HG03432 (cell line): ENCODE measurements at regions not wholly inside any gene's neighbourhood (a gene's known extent, or its start where the extent isn't known, plus 50 kb on each side); places are given as distances from the start of the nearest gene placed in this dataset.
"Not testable (repeated sequence)": the region's sequence is repeated elsewhere in the genome, so short reads cannot be mapped to it uniquely, and the experiment has no call there.

Source experiments
- ATAC-seq: cut with Tn5 transposase; IDR thresholded peaks from one replicate; pipeline ENCODE4 v1.9.1; 2021; ENCODE audit warnings: mild to moderate bottlenecking, moderate library complexity; ENCODE audit not compliant: unreplicated experiment

GRCh38 chr14:105773584-105773983 is 247.2 kb downstream of the TMEM121 start:
- ATAC-seq: no peak

- ATAC-seq: no peak
Observed at GRCh38 chr14:105774001-105774400, 247.6 kb downstream of the TMEM121 start.

DNA sequence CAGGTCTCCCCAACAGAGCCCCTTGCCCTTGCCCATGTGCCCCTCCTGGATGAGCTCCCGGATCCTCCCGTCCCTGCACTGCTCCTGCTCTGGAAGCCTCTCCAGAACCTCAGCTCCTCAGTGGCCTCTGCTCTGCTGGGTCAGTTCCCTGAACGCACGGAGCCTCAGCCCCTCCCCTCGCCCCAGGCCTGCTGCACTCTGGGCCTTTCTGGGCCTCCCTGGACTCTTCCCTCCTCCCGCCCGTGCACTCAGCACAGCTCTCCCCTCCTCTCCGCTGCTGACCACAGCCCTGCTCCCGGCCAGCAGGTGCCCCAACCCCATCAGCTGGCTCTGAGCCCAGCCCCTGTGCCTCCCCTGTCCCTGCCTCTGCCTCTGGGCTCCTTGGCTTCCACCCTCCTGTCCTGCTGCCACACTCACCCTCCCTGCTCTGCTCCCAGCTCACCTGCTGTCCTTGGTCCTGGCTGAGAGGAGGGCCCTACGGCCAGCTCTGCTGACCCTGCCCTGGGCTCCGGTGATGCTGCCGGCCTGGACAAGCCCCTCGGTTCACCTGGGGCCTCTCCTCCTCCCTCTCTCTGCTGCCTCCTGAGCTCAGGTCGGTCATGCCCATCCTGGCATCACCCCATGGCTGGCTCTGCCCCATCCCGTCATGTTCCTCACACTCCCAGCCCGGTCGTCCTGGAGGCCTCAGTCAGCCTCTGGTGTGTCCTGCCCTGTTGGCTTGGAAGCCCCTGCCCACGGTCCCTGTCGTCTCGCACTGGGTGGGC is 248.4 kb downstream of the TMEM121 start:
- not testable (repeated sequence) for ATAC-seq

DNA sequence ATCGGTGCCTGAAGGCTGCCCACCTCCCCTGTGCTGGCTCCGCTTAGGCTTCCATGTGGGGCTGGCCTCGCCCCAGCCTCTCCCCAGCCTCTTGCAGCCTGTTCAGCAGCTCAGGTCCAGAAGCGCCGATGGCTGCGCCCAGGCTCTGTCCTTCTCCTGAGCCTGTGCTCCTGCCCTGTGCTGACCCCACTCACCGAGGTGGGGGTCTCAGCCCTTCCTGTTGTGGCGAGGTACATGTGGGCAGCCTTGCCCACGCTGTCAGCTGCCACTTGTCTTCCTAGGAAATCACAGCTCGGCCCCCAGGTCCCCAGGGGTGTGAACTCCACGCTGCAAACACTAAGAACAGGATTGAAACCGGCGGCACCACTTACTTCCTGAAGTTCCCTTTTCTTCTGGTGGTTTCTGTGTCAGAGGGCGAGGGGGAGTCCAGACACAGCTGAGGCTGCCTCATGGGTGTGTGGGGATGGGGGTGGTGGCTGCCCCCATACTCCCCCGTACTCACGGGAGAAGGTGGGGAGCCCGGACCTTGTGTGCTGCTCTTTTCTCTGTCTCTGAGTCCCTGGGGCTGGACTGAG is 249.1 kb downstream of the TMEM121 start:
- ATAC-seq: not testable (repeated sequence)

GRCh38 chr14:105776112-105776511 is 249.7 kb downstream of the TMEM121 start:
- ATAC-seq: not testable (repeated sequence)

DNA sequence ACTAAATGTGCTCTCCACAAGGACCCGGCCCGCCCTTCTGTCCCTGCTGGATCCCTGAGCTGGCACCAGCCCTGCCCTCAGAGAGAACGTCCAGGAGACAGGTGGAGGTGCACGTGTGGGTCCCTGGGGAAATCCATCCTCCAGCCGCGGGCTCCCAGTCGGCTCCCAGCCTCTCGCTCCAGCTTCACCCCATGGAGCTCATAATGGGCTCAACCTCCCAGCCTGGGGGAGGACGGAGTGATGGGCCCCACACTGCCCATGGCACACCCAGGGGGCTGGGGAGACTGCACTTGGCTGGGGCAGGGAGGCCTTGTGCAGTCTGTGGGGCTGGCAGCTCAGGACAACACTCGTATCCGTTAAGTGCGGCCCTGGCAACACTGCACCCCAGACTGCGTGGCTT is 250.5 kb downstream of the TMEM121 start:
- no peak for ATAC-seq

DNA sequence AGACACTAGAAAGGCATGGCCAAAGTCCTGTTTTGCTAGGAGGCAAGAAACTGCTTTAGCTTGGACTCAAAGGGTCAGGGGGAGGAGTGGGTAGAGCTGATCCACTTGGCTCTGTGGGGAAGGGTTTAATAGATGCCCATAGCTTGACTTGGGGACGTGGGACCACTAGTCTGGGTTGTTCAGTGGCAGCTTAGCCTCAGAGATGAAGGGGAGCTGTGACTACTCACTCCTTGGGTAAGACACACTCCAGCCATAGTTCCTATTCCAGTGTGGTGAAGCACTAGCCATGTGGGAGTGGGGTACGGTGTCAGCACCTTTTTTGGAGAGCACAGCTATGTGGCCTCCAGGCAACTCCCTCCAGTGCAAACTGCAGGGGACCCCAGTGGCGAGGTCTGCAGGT is 257.3 kb downstream of the TMEM121 start:
- no peak for ATAC-seq

GRCh38 chr14:105793836-105794235 is 267.5 kb downstream of the TMEM121 start:
- ATAC-seq: no peak

DNA sequence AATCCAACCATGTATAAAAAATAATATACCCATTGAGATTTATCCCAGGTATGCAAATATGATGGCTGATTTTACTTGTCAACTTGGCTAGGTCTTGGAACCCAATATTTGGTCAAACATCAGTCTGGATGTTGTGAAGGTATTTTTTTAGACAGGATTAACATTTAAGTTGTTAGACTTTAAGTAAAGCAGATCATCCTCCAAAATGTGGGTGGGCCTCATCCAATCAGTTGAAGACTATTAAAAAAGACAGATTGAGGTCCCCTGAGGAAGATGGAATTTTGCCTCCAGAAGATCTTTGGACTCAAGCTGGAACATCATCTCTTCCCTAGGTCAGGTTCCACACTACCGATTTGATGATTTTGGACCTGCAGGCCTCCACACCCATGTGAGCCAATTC is 271.2 kb downstream of the TMEM121 start:
- no peak for ATAC-seq

GRCh38 chr14:105805701-105806100 is 279.3 kb downstream of the TMEM121 start:
- no peak for ATAC-seq

GRCh38 chr14:105806568-105806967 is 280.2 kb downstream of the TMEM121 start:
- ATAC-seq: no peak

DNA sequence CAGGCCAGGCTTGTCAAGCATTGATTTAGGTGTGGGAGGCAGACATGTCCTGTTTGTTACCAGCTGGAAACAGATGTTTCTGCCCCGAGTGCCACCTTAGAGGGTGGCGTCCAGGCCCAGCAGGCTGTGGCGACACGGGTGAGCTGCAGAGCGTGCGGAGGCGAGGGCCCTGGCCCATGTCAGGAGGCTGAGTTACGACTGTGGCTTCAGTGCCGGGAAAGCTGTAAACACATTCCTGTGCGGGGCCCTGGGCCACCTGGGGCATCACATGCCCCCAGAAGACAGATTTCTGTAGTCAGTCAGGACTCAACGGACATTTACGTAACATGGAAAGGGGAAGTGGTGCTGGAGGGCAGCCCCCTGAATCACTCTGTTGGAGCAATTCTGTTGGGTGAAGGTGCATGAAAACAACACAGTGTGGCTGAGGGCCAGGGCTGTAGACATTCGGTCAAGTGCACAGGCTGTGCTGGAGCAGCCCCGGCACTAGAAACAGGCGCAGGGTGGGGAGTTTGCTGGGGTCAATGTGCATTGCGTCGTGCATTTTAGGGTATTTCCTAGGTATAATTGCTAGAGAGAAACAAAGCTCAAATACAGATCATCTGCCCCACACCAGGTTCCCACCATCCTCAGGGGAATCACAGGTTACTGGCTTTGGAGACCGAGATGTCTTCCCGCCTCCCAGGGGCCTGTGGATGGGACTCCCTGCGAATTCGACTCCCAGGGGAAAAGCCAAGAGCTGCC is 291.8 kb downstream of the TMEM121 start:
- no peak for ATAC-seq

- ATAC-seq: no peak
Observed at GRCh38 chr14:105818712-105819005, 292.3 kb downstream of the TMEM121 start.

DNA sequence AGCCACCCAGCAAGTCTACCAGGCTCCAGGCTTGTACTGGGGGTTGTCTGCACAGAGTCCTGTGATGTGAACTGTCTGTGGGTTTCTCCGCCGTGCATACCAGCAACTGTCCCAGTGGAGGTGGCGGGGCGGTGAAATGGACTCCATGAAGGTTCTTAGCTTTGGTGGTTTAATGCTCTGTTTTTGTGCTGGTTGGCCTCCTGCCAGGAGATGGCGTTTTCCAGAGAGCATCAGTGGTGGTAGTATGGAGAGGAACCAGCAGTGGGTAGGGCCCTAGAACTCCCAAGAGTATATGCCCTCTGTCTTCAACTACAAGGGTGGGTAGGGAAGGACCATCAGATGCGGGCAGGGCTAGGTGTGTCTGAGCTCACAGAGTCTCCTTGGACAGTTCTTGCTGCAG is 303.8 kb downstream of the TMEM121 start:
- ATAC-seq: no peak

GRCh38 chr14:105836160-105836559 is 309.8 kb downstream of the TMEM121 start:
- no peak for ATAC-seq

DNA sequence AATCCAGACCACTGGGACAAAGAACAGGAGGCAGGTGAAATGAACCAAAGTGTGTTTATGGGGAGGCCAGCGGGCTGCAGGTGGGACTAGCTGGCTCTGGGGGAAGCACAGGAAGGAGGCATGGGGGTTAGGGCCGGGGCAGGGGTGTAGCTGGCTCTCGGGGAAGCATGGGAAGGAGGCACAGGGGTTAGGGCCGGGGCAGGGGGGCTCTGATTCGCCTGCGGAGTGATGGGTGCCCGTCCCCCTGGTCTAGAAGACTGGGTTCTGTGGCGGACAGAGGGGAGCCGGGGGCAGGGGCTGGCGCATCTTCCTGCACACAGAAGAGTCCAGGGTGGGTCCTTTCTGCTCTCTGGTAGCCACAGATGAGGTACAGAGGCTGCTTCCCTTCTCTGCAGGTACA is 310.3 kb downstream of the TMEM121 start:
- no peak for ATAC-seq

- no peak for ATAC-seq
Observed at GRCh38 chr14:105837349-105838063, 311.1 kb downstream of the TMEM121 start.

DNA sequence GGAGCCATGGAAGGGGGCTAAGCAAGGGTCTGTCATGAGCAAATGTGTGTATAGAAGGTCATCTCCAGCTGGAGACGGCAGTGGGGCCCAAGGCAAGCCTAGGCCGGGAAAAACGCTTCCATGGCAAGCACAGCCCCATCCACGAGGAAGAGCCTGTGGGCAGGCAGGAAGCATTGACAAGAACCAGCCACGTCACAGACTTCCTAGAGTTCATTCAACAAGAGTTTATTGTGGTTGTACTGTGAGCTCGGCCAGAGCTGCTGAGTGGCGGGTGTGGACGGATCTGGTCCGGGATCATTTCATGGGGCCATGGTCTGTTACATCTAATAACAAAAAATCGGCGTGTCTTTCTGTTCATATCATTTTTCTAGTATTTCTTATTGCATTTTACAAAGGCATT is 311.7 kb downstream of the TMEM121 start:
- no peak for ATAC-seq

- no peak for ATAC-seq
Observed at GRCh38 chr14:105838591-105839424, 312.4 kb downstream of the TMEM121 start.

GRCh38 chr14:105839425-105840265 is 313.3 kb downstream of the TMEM121 start:
- no peak for ATAC-seq
